HepG2 (cell line): ENCODE measurements at regions not wholly inside any gene's neighbourhood (a gene's known extent, or its start where the extent isn't known, plus 50 kb on each side); places are given as distances from the start of the nearest gene placed in this dataset.

ENCODE experiments used
- ATAC-seq: fragments of 200-7000 bp; cut with Tn5 transposase; 3 replicates; pipeline ENCODE4 v1.9.1; 2020; ENCODE audit warnings: mild to moderate bottlenecking, moderate library complexity
- BruUV-seq: library from RNA; stranded (reverse); fragments of 400-500 nt; replicated peaks from 2 replicates; lab custom pipeline; 2021; lab: Mats Ljungman, UMichigan
- CTCF ChIA-PET: fragments of 300-600 bp; formaldehyde crosslinking; extraction: SDS; loops from one replicate; lab custom pipeline; 2021; ENCODE audit warnings: low total read pairs, inconsistent platforms, low intra/inter-chr PET ratio; lab: Yijun Ruan, JAX
- POLR2A ChIA-PET: fragments of 350-600 bp; sonication (Branson Sonifier 250); formaldehyde crosslinking; loops from one replicate; lab custom pipeline; 2020; ENCODE audit warnings: antibody characterized with exemption, inconsistent platforms; lab: Yijun Ruan, JAX
- DNase-seq: peaks from one replicate; pipeline ENCODE4 v3.0.0-alpha.2; 2015; ENCODE audit warnings: low spot score
- FAIRE-seq: peaks from 3 replicates; lab custom pipeline; 2011; peaks lifted over from hg19 to GRCh38; lab: Jason Lieb, UNC
- H2AFZ ChIP-seq: one replicate; pipeline ENCODE4 v1.6.1; 2011; ENCODE audit warnings: low read length, inconsistent platforms
- H3K27ac ChIP-seq: fragments of 300-600 bp; 3 replicates; pipeline ENCODE4 v1.8.0; 2011; ENCODE audit warnings: mixed run types, mild to moderate bottlenecking, mixed read lengths, low read length, inconsistent platforms; ENCODE audit not compliant: insufficient read depth; ENCODE audit errors: extremely low read length
- H3K27me3 ChIP-seq, 2 experiments: fragments of 200-600 bp in 1 of 2; 2 replicates in 1 of 2; 3 replicates in 1 of 2; pipeline versions ENCODE4 v1.6.0 to v1.8.0; 2011; ENCODE audit warnings: low read length in 2 of 2, mild to moderate bottlenecking in 2 of 2, moderate library complexity in 2 of 2, inconsistent platforms in 1 of 2; ENCODE audit not compliant: insufficient read depth in 2 of 2, control insufficient read depth in 1 of 2
- H3K36me3 ChIP-seq, 2 experiments: fragments of 200-600 bp in 1 of 2; replicated peaks in 1 of 2; 2 replicates in 1 of 2; 3 replicates in 1 of 2; pipeline versions ENCODE4 v1.5.1 to v1.8.0; 2011; ENCODE audit warnings: low read length in 2 of 2, inconsistent platforms in 1 of 2; ENCODE audit not compliant: insufficient read depth in 2 of 2, control insufficient read depth in 1 of 2
- H3K4me1 ChIP-seq: 2 replicates; pipeline ENCODE4 v1.5.1; 2012; ENCODE audit warnings: low read length, inconsistent platforms; ENCODE audit not compliant: insufficient read depth
- H3K4me2 ChIP-seq: 2 replicates; pipeline ENCODE4 v1.6.0; 2011; ENCODE audit warnings: low read depth, low read length, inconsistent platforms
- H3K4me3 ChIP-seq, 3 experiments: fragments of 200-600 bp in 1 of 3; sonication (generic), shearing (Covaris generic) in 1 of 3; replicated peaks in 1 of 3; 2 replicates each; pipeline ENCODE4 v1.5.1; 2011 to 2016; ENCODE audit warnings: low read length in 3 of 3, inconsistent platforms in 2 of 3, low read depth in 2 of 3, mild to moderate bottlenecking in 2 of 3, control low read depth in 1 of 3, mixed read lengths in 1 of 3; ENCODE audit not compliant: insufficient read depth in 1 of 3
- H3K79me2 ChIP-seq: one replicate; pipeline ENCODE4 v1.6.1; 2011; ENCODE audit warnings: low read length, inconsistent platforms; ENCODE audit not compliant: insufficient read depth
- H3K9ac ChIP-seq: 2 replicates; pipeline ENCODE4 v1.6.0; 2011; ENCODE audit warnings: mild to moderate bottlenecking, low read depth, low read length, inconsistent platforms; ENCODE audit not compliant: insufficient read depth
- H3K9me3 ChIP-seq: 2 replicates; pipeline ENCODE4 v1.5.1; 2012; ENCODE audit warnings: mild to moderate bottlenecking, low read length
- H4K20me1 ChIP-seq: 2 replicates; pipeline ENCODE4 v1.6.0; 2011; ENCODE audit warnings: inconsistent platforms, mild to moderate bottlenecking, low read length, moderate library complexity; ENCODE audit not compliant: insufficient read depth
- MTF2 ChIP-seq: sonication (generic); formaldehyde crosslinking; IDR thresholded peaks from 2 replicates; pipeline ENCODE4 v1.5.0; 2020; ENCODE audit warnings: missing genetic modification reagents, borderline replicate concordance
- NFIB ChIP-seq: sonication (generic); formaldehyde crosslinking; IDR thresholded peaks from 2 replicates; pipeline ENCODE4 v1.9.0; 2021; ENCODE audit warnings: missing genetic modification reagents, mild to moderate bottlenecking, borderline replicate concordance
- SMARCC2 ChIP-seq: fragments of 450-650 bp; IDR thresholded peaks from 2 replicates; pipeline ENCODE4 v1.6.1; 2017; ENCODE audit warnings: antibody characterized with exemption, mild to moderate bottlenecking
- ZNF160 ChIP-seq: sonication (generic); formaldehyde crosslinking; IDR thresholded peaks from 2 replicates; pipeline ENCODE4 v1.8.0; 2022; ENCODE audit warnings: mild to moderate bottlenecking, inconsistent platforms, missing genetic modification reagents
- ZNF34 ChIP-seq: sonication (generic); formaldehyde crosslinking; IDR thresholded peaks from 2 replicates; pipeline ENCODE4 v1.4.0; 2020; ENCODE audit warnings: mild to moderate bottlenecking, missing genetic modification reagents, borderline replicate concordance
- ZNF383 ChIP-seq: sonication (generic); formaldehyde crosslinking; IDR thresholded peaks from 2 replicates; pipeline ENCODE4 v1.4.0; 2020; ENCODE audit warnings: missing genetic modification reagents, mild to moderate bottlenecking, borderline replicate concordance
- ZNF75D ChIP-seq: sonication (generic); formaldehyde crosslinking; IDR thresholded peaks from 2 replicates; pipeline ENCODE4 v1.8.1; 2023; ENCODE audit warnings: missing genetic modification reagents, mild to moderate bottlenecking, borderline replicate concordance
- ZZZ3 ChIP-seq: sonication (generic); formaldehyde crosslinking; IDR thresholded peaks from 2 replicates; pipeline ENCODE4 v1.4.0; 2020; ENCODE audit warnings: missing genetic modification reagents, mild to moderate bottlenecking, borderline replicate concordance
- WGBS: methylation state at CpG from one replicate; pipeline ENCODE4 v1.1.6; 2017; ENCODE audit warnings: low lambda C conversion rate; 5-methylcytosine and 5-hydroxymethylcytosine counted together
- in situ Hi-C: cut with HindIII; loops from 2 replicates; pipeline ENCODE4 v1.10.0; 2017; ENCODE audit warnings: low pct_unique_long_range_greater_than_20kb; ENCODE audit not compliant: extremely low pct_ligation_motif_present
- intact Hi-C: fragments of 100-400 bp; cut with micrococcal nuclease; formaldehyde crosslinking; loops from one replicate; pipeline ENCODE4 v1.10.0; 2022; ENCODE audit not compliant: unreplicated experiment
- TF ChIP-seq, protein P1 (sequence below): sonication (generic); formaldehyde crosslinking; IDR thresholded peaks from 2 replicates; pipeline ENCODE4 v1.9.0; 2022; ENCODE audit warnings: missing genetic modification reagents, mild to moderate bottlenecking, borderline replicate concordance
- TF ChIP-seq, protein P2 (sequence below): sonication (generic); formaldehyde crosslinking; conservative IDR thresholded peaks from 2 replicates; pipeline ENCODE4 v1.5.0; 2020; ENCODE audit warnings: missing genetic modification reagents
- TF ChIP-seq, protein P3 (sequence below): sonication (generic); formaldehyde crosslinking; IDR thresholded peaks from 2 replicates; pipeline ENCODE4 v1.5.0; 2020; ENCODE audit warnings: mild to moderate bottlenecking, missing genetic modification reagents
- TF ChIP-seq, protein P4 (sequence below): sonication (generic); formaldehyde crosslinking; IDR thresholded peaks from 2 replicates; pipeline ENCODE4 v1.4.0; 2020; ENCODE audit warnings: missing genetic modification reagents, borderline replicate concordance
- TF ChIP-seq, protein P5 (sequence below): sonication (generic); formaldehyde crosslinking; IDR thresholded peaks from 2 replicates; pipeline ENCODE4 v1.8.1; 2022; ENCODE audit warnings: low read depth, mild to moderate bottlenecking, missing genetic modification reagents

DNA sequence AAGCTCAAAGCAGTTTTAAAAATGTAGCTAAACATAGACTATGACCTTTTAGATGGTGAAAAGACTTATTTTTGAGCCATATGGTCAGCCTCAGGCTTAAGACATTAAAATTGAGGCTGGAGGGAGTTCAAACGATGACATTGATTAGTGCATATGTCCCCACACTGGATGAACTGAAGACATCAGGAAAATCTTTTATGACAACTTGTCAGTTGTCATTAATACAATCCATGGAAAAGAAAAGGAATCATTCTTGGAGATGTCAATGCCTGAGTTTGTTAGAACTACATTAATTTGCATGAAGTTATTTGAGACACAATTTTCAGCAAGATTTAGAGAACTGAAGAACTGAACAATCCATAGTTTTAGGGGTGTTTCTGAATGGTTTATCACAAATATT lies 349.9 kb downstream of the COL11A1 start:
- no peak overlapping the region for H3K4me2 ChIP-seq
- H3K9ac ChIP-seq: no peak overlapping the region
- TF ChIP-seq, protein P1, sequence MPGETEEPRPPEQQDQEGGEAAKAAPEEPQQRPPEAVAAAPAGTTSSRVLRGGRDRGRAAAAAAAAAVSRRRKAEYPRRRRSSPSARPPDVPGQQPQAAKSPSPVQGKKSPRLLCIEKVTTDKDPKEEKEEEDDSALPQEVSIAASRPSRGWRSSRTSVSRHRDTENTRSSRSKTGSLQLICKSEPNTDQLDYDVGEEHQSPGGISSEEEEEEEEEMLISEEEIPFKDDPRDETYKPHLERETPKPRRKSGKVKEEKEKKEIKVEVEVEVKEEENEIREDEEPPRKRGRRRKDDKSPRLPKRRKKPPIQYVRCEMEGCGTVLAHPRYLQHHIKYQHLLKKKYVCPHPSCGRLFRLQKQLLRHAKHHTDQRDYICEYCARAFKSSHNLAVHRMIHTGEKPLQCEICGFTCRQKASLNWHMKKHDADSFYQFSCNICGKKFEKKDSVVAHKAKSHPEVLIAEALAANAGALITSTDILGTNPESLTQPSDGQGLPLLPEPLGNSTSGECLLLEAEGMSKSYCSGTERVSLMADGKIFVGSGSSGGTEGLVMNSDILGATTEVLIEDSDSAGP (CRISPR knock-in tag): no peak
- TF ChIP-seq, protein P2, sequence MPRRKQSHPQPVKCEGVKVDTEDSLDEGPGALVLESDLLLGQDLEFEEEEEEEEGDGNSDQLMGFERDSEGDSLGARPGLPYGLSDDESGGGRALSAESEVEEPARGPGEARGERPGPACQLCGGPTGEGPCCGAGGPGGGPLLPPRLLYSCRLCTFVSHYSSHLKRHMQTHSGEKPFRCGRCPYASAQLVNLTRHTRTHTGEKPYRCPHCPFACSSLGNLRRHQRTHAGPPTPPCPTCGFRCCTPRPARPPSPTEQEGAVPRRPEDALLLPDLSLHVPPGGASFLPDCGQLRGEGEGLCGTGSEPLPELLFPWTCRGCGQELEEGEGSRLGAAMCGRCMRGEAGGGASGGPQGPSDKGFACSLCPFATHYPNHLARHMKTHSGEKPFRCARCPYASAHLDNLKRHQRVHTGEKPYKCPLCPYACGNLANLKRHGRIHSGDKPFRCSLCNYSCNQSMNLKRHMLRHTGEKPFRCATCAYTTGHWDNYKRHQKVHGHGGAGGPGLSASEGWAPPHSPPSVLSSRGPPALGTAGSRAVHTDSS: no peak
- no peak for TF ChIP-seq ZNF75D
- no peak for TF ChIP-seq MTF2 (CRISPR knock-in tag)
- no peak for TF ChIP-seq NFIB (CRISPR knock-in tag)
- TF ChIP-seq, protein P3, sequence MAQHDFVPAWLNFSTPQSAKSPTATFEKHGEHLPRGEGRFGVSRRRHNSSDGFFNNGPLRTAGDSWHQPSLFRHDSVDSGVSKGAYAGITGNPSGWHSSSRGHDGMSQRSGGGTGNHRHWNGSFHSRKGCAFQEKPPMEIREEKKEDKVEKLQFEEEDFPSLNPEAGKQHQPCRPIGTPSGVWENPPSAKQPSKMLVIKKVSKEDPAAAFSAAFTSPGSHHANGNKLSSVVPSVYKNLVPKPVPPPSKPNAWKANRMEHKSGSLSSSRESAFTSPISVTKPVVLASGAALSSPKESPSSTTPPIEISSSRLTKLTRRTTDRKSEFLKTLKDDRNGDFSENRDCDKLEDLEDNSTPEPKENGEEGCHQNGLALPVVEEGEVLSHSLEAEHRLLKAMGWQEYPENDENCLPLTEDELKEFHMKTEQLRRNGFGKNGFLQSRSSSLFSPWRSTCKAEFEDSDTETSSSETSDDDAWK (CRISPR knock-in tag): no peak
- TF ChIP-seq, protein P4, sequence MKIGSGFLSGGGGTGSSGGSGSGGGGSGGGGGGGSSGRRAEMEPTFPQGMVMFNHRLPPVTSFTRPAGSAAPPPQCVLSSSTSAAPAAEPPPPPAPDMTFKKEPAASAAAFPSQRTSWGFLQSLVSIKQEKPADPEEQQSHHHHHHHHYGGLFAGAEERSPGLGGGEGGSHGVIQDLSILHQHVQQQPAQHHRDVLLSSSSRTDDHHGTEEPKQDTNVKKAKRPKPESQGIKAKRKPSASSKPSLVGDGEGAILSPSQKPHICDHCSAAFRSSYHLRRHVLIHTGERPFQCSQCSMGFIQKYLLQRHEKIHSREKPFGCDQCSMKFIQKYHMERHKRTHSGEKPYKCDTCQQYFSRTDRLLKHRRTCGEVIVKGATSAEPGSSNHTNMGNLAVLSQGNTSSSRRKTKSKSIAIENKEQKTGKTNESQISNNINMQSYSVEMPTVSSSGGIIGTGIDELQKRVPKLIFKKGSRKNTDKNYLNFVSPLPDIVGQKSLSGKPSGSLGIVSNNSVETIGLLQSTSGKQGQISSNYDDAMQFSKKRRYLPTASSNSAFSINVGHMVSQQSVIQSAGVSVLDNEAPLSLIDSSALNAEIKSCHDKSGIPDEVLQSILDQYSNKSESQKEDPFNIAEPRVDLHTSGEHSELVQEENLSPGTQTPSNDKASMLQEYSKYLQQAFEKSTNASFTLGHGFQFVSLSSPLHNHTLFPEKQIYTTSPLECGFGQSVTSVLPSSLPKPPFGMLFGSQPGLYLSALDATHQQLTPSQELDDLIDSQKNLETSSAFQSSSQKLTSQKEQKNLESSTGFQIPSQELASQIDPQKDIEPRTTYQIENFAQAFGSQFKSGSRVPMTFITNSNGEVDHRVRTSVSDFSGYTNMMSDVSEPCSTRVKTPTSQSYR (CRISPR knock-in tag): no peak
- TF ChIP-seq ZNF383 (CRISPR knock-in tag): no peak
- TF ChIP-seq SMARCC2: no peak
- TF ChIP-seq ZZZ3 (CRISPR knock-in tag): no peak
- no peak for TF ChIP-seq ZNF160 (CRISPR knock-in tag)
- TF ChIP-seq ZNF34 (CRISPR knock-in tag): no peak
- TF ChIP-seq, protein P5, sequence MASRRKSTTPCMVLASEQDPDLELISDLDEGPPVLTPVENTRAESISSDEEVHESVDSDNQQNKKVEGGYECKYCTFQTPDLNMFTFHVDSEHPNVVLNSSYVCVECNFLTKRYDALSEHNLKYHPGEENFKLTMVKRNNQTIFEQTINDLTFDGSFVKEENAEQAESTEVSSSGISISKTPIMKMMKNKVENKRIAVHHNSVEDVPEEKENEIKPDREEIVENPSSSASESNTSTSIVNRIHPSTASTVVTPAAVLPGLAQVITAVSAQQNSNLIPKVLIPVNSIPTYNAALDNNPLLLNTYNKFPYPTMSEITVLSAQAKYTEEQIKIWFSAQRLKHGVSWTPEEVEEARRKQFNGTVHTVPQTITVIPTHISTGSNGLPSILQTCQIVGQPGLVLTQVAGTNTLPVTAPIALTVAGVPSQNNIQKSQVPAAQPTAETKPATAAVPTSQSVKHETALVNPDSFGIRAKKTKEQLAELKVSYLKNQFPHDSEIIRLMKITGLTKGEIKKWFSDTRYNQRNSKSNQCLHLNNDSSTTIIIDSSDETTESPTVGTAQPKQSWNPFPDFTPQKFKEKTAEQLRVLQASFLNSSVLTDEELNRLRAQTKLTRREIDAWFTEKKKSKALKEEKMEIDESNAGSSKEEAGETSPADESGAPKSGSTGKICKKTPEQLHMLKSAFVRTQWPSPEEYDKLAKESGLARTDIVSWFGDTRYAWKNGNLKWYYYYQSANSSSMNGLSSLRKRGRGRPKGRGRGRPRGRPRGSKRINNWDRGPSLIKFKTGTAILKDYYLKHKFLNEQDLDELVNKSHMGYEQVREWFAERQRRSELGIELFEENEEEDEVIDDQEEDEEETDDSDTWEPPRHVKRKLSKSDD (CRISPR knock-in tag): no peak
- H3K36me3 ChIP-seq: no peaks in the 10 kb centered on the region
- 0% methylated on average over 1 of the region's 1 CpG for WGBS
- no peaks in the 10 kb centered on the region for H3K4me1 ChIP-seq
- no peak for DNase-seq
- H3K79me2 ChIP-seq: no peaks in the 10 kb centered on the region
- CTCF ChIA-PET: no interaction called here
- no TSS peak for BruUV-seq
- H3K27ac ChIP-seq: no peak overlapping the region
- in situ Hi-C loops: no loop called here
- FAIRE-seq: no peak
- POLR2A ChIA-PET: no interaction called here
- H3K4me3 ChIP-seq: no peak overlapping the region
- no peak overlapping the region for H2AFZ ChIP-seq
- no peaks in the 10 kb centered on the region for H3K9me3 ChIP-seq
- H3K27me3 ChIP-seq: no peaks in the 10 kb centered on the region
- intact Hi-C loops: no loop called here
- no peak for ATAC-seq
- no peaks in the 10 kb centered on the region for H4K20me1 ChIP-seq
